Ecto neural progenitor cell (in vitro differentiated cells): ENCODE measurements at regions not wholly inside any gene's neighbourhood (a gene's known extent, or its start where the extent isn't known, plus 50 kb on each side); places are given as distances from the start of the nearest gene placed in this dataset.
A peak's percentile ranks its signal among the peaks of the same experiment; 100 is the strongest.

ENCODE experiments used
- DNase-seq: peaks from one replicate; pipeline ENCODE4 v3.0.0-alpha.2; 2018; ENCODE audit warnings: low spot score

DNA sequence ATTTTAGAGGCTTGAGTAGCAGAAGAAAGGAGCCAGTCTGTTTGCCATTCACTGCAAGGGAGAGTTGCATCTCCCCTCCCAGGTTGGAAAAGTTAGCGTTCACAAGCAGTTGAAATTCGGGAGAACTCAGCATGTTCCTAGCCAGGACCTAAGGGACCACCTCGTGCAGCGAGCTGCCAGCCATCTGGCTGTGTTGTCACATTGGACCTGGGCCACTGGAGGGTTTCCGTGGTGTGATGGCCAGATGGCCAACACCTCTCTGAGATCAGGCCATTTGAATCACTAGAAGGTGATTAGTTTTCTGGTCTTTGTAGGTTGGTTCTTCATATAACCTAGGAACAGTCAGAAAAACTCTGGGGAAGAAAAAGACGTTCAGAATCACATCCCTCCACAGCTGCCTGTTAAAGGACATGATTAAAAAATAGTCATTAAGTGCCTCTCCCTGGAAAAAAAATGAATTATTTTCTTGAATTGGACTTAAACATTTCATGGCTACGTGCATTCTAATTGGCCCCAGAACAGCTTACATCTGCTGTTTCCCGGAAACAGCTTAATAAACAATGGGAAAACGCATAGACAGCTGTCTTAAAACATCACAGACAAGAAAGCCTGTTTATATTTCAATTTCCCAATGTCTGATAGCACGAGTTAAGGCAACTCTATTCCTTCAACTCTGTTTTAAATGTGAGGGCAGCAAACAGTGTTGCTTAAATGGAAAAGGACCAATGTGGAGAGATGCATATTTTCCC lies 303.9 kb downstream of the TENT4A start:
- DNase-seq, result no peak

DNA sequence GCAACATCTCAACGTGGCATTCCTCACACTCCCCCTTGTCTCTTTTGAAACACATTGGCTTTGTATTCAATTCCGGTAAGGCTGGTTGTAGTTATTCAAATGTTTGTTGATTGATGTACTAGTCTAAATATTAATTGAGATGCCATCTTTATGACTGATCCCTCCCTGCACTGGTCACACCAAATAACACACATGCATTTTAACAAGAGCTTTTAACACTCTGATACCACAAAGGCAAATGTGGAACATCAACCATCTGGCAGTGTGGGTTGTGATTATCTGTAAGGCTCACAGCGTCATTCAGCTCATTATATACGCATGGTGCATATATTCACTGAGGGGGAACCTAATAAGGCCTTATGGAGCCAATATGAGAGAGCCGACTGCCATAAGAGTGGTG lies 305.0 kb downstream of the TENT4A start:
- DNase-seq, result no peak

- no peak for DNase-seq
Observed at GRCh38 chr5:7018601-7019000, 305.4 kb downstream of the TENT4A start.

DNA sequence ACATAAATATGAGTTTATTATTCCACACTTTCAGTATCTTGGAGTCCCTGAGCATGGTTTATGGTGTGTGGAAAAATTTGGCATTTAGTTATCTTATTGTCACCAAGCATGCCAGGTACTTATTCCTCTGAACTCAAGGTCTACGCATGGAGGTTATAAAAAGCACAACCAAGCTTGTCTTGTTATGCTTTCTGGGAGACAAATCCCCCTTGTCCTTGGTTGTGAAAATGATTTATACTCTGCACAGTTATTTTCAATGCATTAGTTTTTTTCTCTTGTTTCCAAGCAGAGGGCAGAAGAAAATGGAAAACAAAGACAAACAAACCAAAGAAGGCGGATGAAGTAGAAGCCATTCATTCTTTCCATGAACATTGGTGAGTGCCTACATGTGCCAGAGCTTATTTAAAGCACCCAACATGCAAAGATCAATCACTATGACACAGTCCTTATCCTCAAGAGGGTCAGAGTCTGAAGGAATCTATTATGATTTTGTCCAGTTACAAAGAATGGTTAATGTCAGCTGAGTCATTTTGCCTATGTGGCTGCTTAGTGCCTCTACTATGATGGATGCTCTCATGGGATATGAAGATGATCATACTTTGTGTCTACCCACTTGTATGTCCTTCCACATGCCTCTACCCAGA lies 323.1 kb downstream of the TENT4A start:
- no peak for DNase-seq

GRCh38 chr5:7039074-7039473 lies 325.8 kb downstream of the TENT4A start:
- no peak for DNase-seq

GRCh38 chr5:7040111-7040510 lies 326.9 kb downstream of the TENT4A start:
- DNase-seq, result no peak

DNA sequence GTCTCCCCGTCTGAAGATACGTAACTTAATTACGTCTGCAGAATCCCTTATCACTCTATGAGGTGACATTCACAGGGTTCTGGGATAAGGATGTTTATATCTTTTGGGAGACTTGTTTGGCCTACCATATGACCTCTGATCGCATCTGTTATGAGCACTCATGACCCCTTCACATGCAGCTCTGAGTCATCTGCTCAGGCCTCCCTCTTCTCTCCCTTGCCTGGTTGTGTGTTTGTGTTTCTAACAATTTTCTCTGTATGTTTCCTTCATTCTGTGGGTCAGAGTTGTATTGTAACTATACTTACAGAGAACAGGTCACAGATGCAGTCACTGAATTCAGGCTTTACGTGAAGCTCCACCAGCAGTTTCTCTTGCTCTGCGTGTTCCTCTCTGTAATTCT lies 330.6 kb downstream of the TENT4A start:
- DNase-seq, result no peak

- no peak for DNase-seq
Observed at GRCh38 chr5:7047511-7048261, 334.5 kb downstream of the TENT4A start.

DNA sequence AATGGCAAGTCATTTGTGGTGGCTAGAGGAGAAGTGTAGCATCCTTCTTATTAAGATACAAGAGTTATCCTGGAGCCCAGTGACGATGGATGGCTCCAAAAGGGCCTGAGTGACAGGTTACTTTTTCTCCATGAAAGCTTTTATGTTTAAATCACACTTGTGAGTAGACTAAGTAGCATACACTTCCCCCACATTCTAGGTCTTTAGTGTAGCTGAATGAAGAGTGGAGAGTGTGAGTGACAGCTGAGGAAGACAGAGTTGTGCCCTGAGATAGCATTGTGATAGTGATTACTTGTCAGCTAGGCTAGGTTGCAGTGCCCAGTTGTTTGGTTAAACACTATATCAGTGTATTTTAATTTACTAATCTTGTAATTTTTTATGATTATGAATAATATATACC lies 337.8 kb downstream of the TENT4A start:
- no peak for DNase-seq

GRCh38 chr5:7053125-7053524 lies 339.9 kb downstream of the TENT4A start:
- DNase-seq, result no peak

GRCh38 chr5:7053528-7054209 lies 340.4 kb downstream of the TENT4A start:
- DNase-seq, result no peak

GRCh38 chr5:7066471-7067235 lies 329.3 kb upstream of the ADCY2 start:
- no peak for DNase-seq

GRCh38 chr5:7068156-7068555 lies 327.8 kb upstream of the ADCY2 start:
- no peak for DNase-seq

DNA sequence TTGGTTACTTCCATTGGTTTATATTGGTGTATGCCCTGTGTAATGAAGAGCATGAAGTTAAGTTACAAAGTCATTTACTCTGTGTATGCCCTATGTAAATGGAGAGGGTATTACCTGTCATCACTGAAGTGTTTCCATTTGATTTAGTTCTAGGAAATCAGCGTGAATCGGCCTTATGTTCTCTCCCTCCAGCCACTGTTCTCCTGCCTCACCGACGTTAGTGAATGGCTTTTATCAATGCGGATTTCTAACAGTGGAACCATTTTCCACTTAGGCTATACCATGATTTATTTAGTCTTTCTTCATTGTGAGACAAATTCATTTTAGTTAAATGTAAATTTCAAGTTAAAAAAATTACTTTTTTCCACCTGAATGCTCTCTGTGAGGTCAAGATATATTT lies 327.0 kb upstream of the ADCY2 start:
- DNase-seq, result no peak

- DNase-seq, result no peak
Observed at GRCh38 chr5:7072188-7072587, 323.8 kb upstream of the ADCY2 start.

DNA sequence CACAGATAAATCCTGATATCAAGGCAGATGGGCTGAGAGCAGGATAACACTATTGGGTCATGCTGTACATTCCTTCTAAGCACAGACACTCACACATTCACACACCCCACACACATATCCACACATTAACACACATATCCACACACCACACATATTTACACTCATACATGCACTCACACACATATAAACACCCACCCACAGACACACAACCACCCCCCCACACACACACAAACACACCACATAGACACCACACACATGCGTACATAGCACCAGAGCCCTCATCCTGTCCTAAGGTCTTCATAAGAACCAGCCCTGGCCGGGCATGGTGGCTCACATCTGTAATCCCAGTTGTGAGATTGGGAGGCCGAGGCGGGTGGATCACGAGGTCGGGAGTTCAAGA lies 322.3 kb upstream of the ADCY2 start:
- DNase-seq, result no peak

DNA sequence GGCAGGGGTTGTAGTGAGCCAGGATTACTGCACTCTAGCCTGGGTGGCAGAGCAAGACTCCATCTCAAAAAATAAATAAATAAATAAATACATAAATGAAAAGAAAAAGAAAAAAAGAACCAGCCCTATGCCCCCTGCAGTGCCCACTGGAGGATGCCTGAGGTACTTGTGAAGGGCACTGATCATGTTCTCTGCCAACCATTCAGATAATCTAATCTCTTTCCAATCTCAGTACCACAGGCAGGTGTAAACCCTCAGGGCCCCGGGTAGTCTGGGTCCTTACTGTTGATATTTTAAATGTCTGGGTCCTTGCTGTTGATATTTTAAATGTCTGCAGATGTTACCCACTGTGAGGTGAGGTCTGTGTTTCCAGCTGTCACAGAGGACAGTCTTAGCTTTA lies 321.8 kb upstream of the ADCY2 start:
- no peak for DNase-seq

GRCh38 chr5:7075470-7075869 lies 320.5 kb upstream of the ADCY2 start:
- no peak for DNase-seq

GRCh38 chr5:7078101-7078500 lies 317.8 kb upstream of the ADCY2 start:
- DNase-seq, result no peak

- peak; percentile 55 for DNase-seq
Observed at GRCh38 chr5:7078901-7079300, 317.0 kb upstream of the ADCY2 start.

- DNase-seq, result no peak
Observed at GRCh38 chr5:7080501-7080900, 315.4 kb upstream of the ADCY2 start.
